ENCODE measurements at regions not wholly inside any gene's neighbourhood (a gene's known extent, or its start where the extent isn't known, plus 50 kb on each side); places are given as distances from the start of the nearest gene placed in this dataset.

DNA sequence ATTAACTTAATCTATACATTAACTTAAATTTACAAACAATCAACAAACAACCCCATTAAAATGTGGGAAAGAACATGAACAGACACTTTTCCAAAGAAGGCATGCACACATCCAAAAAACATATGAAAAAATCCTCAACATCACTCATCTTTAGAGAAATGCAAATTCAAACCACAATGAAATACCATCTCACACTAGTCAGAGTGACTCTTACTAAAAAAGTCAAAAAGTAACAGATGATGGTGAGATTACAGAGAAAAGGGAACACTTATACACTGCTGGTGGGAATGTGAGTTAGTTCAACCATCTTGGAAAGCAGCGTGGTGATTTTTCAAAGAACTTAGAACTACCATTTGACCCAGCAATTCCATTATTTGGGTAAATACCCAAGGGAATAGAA lies 759.2 kb upstream of the SLITRK1 start:
- TF ChIP-seq, protein P1, sequence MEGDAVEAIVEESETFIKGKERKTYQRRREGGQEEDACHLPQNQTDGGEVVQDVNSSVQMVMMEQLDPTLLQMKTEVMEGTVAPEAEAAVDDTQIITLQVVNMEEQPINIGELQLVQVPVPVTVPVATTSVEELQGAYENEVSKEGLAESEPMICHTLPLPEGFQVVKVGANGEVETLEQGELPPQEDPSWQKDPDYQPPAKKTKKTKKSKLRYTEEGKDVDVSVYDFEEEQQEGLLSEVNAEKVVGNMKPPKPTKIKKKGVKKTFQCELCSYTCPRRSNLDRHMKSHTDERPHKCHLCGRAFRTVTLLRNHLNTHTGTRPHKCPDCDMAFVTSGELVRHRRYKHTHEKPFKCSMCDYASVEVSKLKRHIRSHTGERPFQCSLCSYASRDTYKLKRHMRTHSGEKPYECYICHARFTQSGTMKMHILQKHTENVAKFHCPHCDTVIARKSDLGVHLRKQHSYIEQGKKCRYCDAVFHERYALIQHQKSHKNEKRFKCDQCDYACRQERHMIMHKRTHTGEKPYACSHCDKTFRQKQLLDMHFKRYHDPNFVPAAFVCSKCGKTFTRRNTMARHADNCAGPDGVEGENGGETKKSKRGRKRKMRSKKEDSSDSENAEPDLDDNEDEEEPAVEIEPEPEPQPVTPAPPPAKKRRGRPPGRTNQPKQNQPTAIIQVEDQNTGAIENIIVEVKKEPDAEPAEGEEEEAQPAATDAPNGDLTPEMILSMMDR (IDR thresholded peaks at IDR 0.05; ENCODE audit: insufficient read depth, low read depth, low read length): no peak
- TF ChIP-seq EZH2 (IDR thresholded peaks at IDR 0.05; ENCODE audit: insufficient read depth, low read length): no peak

All from astrocyte (in vitro differentiated cells and primary cell).